Skeletal muscle cell (primary cell): ENCODE measurements at regions not wholly inside any gene's neighbourhood (a gene's known extent, or its start where the extent isn't known, plus 50 kb on each side); places are given as distances from the start of the nearest gene placed in this dataset.

Experiments
- DNase-seq: peaks from one replicate; pipeline ENCODE4 v3.0.0-alpha.2; 2010; ENCODE audit warnings: low read depth
- H3K4me3 ChIP-seq: 2 replicates; pipeline ENCODE4 v1.5.1; 2011; ENCODE audit warnings: low read depth, mild to moderate bottlenecking, control low read depth, low read length, moderate library complexity

- no peak overlapping the region for H3K4me3 ChIP-seq
- no peak for DNase-seq
These were observed 97.0 kb upstream of the MOCS2 start for GRCh38 chr5:53206562-53206961.

- peak; percentile 44 for DNase-seq
- no peak overlapping the region for H3K4me3 ChIP-seq
These were observed 102.2 kb upstream of the MOCS2 start for GRCh38 chr5:53211799-53212198.

- no peak for DNase-seq
- no peak overlapping the region for H3K4me3 ChIP-seq
These were observed 109.6 kb upstream of the MOCS2 start for GRCh38 chr5:53219174-53219573.

GRCh38 chr5:53219610-53220009, 110.1 kb upstream of the MOCS2 start:
- DNase-seq: no peak
- H3K4me3 ChIP-seq: no peak overlapping the region

GRCh38 chr5:53233645-53234405, 124.3 kb upstream of the MOCS2 start:
- H3K4me3 ChIP-seq: no peak overlapping the region
- DNase-seq: no peak

GRCh38 chr5:53236683-53237082, 127.1 kb upstream of the MOCS2 start:
- no peak overlapping the region for H3K4me3 ChIP-seq
- DNase-seq: no peak

- H3K4me3 ChIP-seq: no peak overlapping the region
- DNase-seq: no peak
These were observed 128.3 kb upstream of the MOCS2 start for GRCh38 chr5:53237876-53238275.

- DNase-seq: no peak
- H3K4me3 ChIP-seq: no peak overlapping the region
These were observed 129.9 kb upstream of the MOCS2 start for GRCh38 chr5:53239301-53239990.

- no peak for DNase-seq
- no peak overlapping the region for H3K4me3 ChIP-seq
These were observed 131.1 kb upstream of the MOCS2 start for GRCh38 chr5:53240661-53241060.

- no peak for DNase-seq
- no peak overlapping the region for H3K4me3 ChIP-seq
These were observed 132.0 kb upstream of the MOCS2 start for GRCh38 chr5:53241572-53241971.

GRCh38 chr5:53243403-53243802, 133.8 kb upstream of the MOCS2 start:
- DNase-seq: no peak
- no peak overlapping the region for H3K4me3 ChIP-seq

GRCh38 chr5:53246042-53246836, 136.7 kb upstream of the MOCS2 start:
- no peak overlapping the region for H3K4me3 ChIP-seq
- no peak for DNase-seq

GRCh38 chr5:53249529-53250200, 140.1 kb upstream of the MOCS2 start:
- no peak overlapping the region for H3K4me3 ChIP-seq
- peak; percentile 91 for DNase-seq

- DNase-seq: no peak
- H3K4me3 ChIP-seq: no peak overlapping the region
These were observed 140.6 kb upstream of the MOCS2 start for GRCh38 chr5:53250201-53250550.

GRCh38 chr5:53253421-53253871, 143.9 kb upstream of the MOCS2 start:
- DNase-seq: no peak

GRCh38 chr5:53256746-53257145, 147.2 kb upstream of the MOCS2 start:
- DNase-seq: no peak
- no peak overlapping the region for H3K4me3 ChIP-seq

More at GRCh38 chr5:53253421-53253871, 143.9 kb upstream of the MOCS2 start:
- H3K4me3 ChIP-seq: no peak overlapping the region

GRCh38 chr5:53257806-53258373, 148.3 kb upstream of the MOCS2 start:
- DNase-seq: no peak
- no peak overlapping the region for H3K4me3 ChIP-seq

GRCh38 chr5:53259176-53259575, 149.6 kb upstream of the MOCS2 start:
- no peak for DNase-seq
- H3K4me3 ChIP-seq: no peak overlapping the region

GRCh38 chr5:53260446-53260845, 150.9 kb upstream of the MOCS2 start:
- no peak overlapping the region for H3K4me3 ChIP-seq
- no peak for DNase-seq
